Ovary (tissue), 7 donors: ENCODE measurements at regions not wholly inside any gene's neighbourhood (a gene's known extent, or its start where the extent isn't known, plus 50 kb on each side); places are given as distances from the start of the nearest gene placed in this dataset.

Experiments used
- DNase-seq, 5 donors: peaks; one replicate each; pipeline ENCODE4 v3.0.0-alpha.2; 2019 to 2020
- H3K27ac ChIP-seq, 2 donors: fragments of 200-600 bp; one replicate each; pipeline versions ENCODE4 v1.5.1 to v1.8.0; 2019 to 2022
- H3K27me3 ChIP-seq: fragments of 200-600 bp; one replicate; pipeline ENCODE4 v1.8.0; 2022
- H3K36me3 ChIP-seq: fragments of 200-600 bp; sonication (generic); one replicate; pipeline ENCODE4 v1.5.1; 2019
- H3K4me1 ChIP-seq: one replicate; pipeline ENCODE4 v1.8.1; 2013; ENCODE audit warnings: mild to moderate bottlenecking, moderate library complexity; ENCODE audit not compliant: insufficient read depth
- H3K4me3 ChIP-seq: fragments of 200-600 bp; sonication (generic); one replicate; pipeline ENCODE4 v1.5.1; 2017
- H3K9me3 ChIP-seq, 2 donors: fragments of 200-600 bp in 1 of 2; sonication (generic) in 1 of 2; one replicate each; pipeline versions ENCODE4 v1.5.1 to v1.8.1; 2013 to 2019; ENCODE audit warnings: mild to moderate bottlenecking in 1 of 2, moderate library complexity in 1 of 2
- CTCF ChIP-seq, 3 donors: fragments of 450-650 bp in 2 of 3; fragments of 200-600 bp in 1 of 3; IDR thresholded peaks; one replicate each; pipeline versions ENCODE4 v1.5.1 to v1.8.0; 2016 to 2022; ENCODE audit warnings: antibody characterized with exemption in 3 of 3, mild to moderate bottlenecking in 1 of 3
- EP300 ChIP-seq: sonication (generic); formaldehyde crosslinking; IDR thresholded peaks from one replicate; pipeline ENCODE4 v1.6.1; 2017; ENCODE audit warnings: antibody characterized with exemption
- POLR2A ChIP-seq: fragments of 450-650 bp; IDR thresholded peaks from one replicate; pipeline ENCODE4 v1.6.1; 2017; ENCODE audit warnings: antibody characterized with exemption, mild to moderate bottlenecking, moderate library complexity
- WGBS, 3 donors: extraction: QIAGEN DNeasy Blood & Tissue Kit in 1 of 3; methylation state at CpG; one replicate each; pipeline versions ENCODE4 v1.1.5 to v1.1.7; 2013 to 2017; 5-methylcytosine and 5-hydroxymethylcytosine counted together
- intact Hi-C, 4 donors: fragments of 100-400 bp; cut with DNase I; formaldehyde crosslinking; loops; one replicate each; pipeline versions ENCODE4 v1.11.0 to v1.15.1; 2022 to 2023
- donor health status: DM: no; HTN: no; CAD: no; lungs with moderate emphysema.
- donor health status: DM: no; HTN: no; CAD: no.
- donor health status: Bipolar disorder and iron deficiency.
- donor health status: DM: no; HTN: no; CAD: no.
- donor health status: DM: yes; HTN: yes; CAD: no.

DNA sequence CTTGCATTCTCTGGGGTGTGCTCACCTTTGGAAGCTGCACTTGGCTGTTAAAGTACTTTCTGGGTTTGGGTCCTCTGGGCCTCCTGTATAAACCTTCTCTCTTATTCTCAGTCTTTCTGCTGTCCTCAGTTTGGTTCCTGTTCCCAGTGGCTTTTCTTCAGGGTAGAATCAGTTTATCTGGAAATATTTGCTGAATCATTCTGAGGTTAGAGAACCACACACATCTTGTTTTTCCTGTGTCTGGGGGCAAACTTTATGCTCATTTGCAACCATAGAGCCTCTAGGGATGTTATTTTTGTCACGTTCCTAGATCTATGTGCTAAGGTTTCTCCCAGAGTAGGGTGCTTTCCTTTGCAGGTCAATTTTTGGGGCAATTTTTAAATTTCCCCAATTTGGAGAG is 224.3 kb upstream of the C11orf87 start:
- intact Hi-C loops: no loop called here
- no peaks in the 10 kb centered on the region for H3K4me1 ChIP-seq
- TF ChIP-seq EP300 (no peak), POLR2A (no peak), CTCF (IDR thresholded peaks at IDR 0.05) (no peak)
- DNase-seq: no peak
- H3K27me3 ChIP-seq: no peaks in the 10 kb centered on the region
- no peaks in the 10 kb centered on the region for H3K9me3 ChIP-seq
- H3K4me3 ChIP-seq: no peak overlapping the region
- H3K27ac ChIP-seq: no peak overlapping the region
- WGBS, 3 donors: 81 to 91% (median 82%) methylated on average over 1 of the region's 1 CpG
- H3K36me3 ChIP-seq: no peaks in the 10 kb centered on the region

GRCh38 chr11:109203176-109203575 is 218.8 kb upstream of the C11orf87 start:
- intact Hi-C loops: no loop called here
- Histone ChIP-seq H3K4me3 (no peak overlapping the region), H3K4me1 (no peaks in the 10 kb centered on the region), H3K27ac (no peak overlapping the region), H3K9me3 (no peaks in the 10 kb centered on the region), H3K27me3 (no peaks in the 10 kb centered on the region), H3K36me3 (no peaks in the 10 kb centered on the region)
- 80 to 91% (median 90%) methylated on average over 1 of the region's 1 CpG for WGBS, 3 donors
- DNase-seq: no peak
- TF ChIP-seq CTCF (IDR thresholded peaks at IDR 0.05): no peak
- TF ChIP-seq EP300: no peak
- no peak for TF ChIP-seq POLR2A

GRCh38 chr11:109205312-109205711 is 216.7 kb upstream of the C11orf87 start:
- Histone ChIP-seq H3K27me3 (no peaks in the 10 kb centered on the region), H3K4me1 (no peaks in the 10 kb centered on the region), H3K27ac (no peak overlapping the region), H3K36me3 (no peaks in the 10 kb centered on the region), H3K4me3 (no peak overlapping the region), H3K9me3 (no peaks in the 10 kb centered on the region)
- TF ChIP-seq POLR2A (no peak), CTCF (IDR thresholded peaks at IDR 0.05) (no peak)
- DNase-seq: no peak
- intact Hi-C loops: no loop called here
- 83 to 84% (median 84%) methylated on average over 1 of the region's 1 CpG for WGBS, 3 donors

- no peak overlapping the region for H3K27ac ChIP-seq
- no peak overlapping the region for H3K4me3 ChIP-seq
- H3K36me3 ChIP-seq: no peaks in the 10 kb centered on the region
- TF ChIP-seq EP300 (no peak), CTCF (IDR thresholded peaks at IDR 0.05) (no peak), POLR2A (no peak)
- H3K4me1 ChIP-seq: no peaks in the 10 kb centered on the region
- no peaks in the 10 kb centered on the region for H3K27me3 ChIP-seq
- intact Hi-C loops: no loop called here
- no peak for DNase-seq
- WGBS, 3 donors: 57 to 91% (median 60%) methylated on average over 2 of the region's 2 CpGs
- no peaks in the 10 kb centered on the region for H3K9me3 ChIP-seq
Observed at GRCh38 chr11:109208121-109208520, 213.9 kb upstream of the C11orf87 start.

- TF ChIP-seq POLR2A (no peak), EP300 (no peak), CTCF (IDR thresholded peaks at IDR 0.05) (no peak)
- no peak overlapping the region for H3K27ac ChIP-seq
- no peaks in the 10 kb centered on the region for H3K9me3 ChIP-seq
- DNase-seq: no peak
- H3K36me3 ChIP-seq: no peaks in the 10 kb centered on the region
- WGBS, 3 donors: 82 to 92% (median 82%) methylated on average over 3 of the region's 3 CpGs
- H3K27me3 ChIP-seq: no peaks in the 10 kb centered on the region
- H3K4me3 ChIP-seq: no peak overlapping the region
- intact Hi-C loops: no loop called here
- no peaks in the 10 kb centered on the region for H3K4me1 ChIP-seq
Observed at GRCh38 chr11:109209572-109209971, 212.4 kb upstream of the C11orf87 start.
